ENCODE measurements at regions not wholly inside any gene's neighbourhood (a gene's known extent, or its start where the extent isn't known, plus 50 kb on each side); places are given as distances from the start of the nearest gene placed in this dataset.

DNA sequence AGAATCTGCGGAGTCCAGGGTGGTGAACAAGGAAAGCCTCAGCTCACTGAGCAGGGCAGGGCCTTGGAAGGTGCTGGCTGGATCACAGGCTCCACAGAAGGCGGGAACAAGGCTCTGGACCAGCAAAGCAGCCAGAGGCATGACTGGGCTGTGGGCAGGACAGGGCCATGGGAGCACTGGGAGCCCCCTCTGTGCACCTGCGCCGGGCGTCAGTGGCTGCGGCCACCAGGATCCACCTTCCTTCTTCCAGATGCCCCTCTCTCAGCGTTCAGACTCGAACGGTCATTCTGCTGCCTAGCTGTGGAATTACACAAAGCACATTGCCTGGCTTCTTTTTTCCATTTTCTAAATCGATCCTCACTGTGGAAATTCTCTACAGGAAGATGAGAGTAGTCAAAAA, 621.2 kb downstream of the GALR1 start:
- DNase-seq (ENCODE audit: low read depth), result no peak
- no peak for TF ChIP-seq CTCF (IDR thresholded peaks at IDR 0.05; ENCODE audit: control insufficient read depth, insufficient read depth, low read depth, low read length, missing control alignments)
- H3K4me3 ChIP-seq (ENCODE audit: control insufficient read depth, low read depth, low read length), result no peak overlapping the region

DNA sequence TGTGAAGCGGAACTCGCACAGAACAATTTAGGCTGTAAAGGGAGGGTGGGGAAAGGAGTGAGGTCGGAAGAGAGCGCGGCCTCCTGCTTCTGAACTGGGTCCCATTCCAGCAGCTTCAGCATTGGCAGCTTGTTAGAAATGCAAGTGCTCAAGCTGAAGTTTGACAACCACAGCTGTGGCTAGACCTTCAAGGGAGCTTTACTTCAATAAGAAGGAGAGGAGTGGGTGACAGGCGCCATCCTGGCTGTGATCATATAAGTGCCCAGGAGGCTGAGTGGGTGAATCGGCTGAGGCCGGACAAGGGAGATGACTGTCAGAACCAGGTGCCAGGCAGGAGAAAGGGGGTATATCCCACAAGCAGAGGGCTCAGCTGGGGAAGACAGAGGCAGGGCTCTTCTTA, 622.5 kb downstream of the GALR1 start:
- no peak for TF ChIP-seq CTCF (IDR thresholded peaks at IDR 0.05; ENCODE audit: control insufficient read depth, insufficient read depth, low read depth, low read length, missing control alignments)
- no peak overlapping the region for H3K4me3 ChIP-seq (ENCODE audit: control insufficient read depth, low read depth, low read length)
- no peak for DNase-seq (ENCODE audit: low read depth)

DNA sequence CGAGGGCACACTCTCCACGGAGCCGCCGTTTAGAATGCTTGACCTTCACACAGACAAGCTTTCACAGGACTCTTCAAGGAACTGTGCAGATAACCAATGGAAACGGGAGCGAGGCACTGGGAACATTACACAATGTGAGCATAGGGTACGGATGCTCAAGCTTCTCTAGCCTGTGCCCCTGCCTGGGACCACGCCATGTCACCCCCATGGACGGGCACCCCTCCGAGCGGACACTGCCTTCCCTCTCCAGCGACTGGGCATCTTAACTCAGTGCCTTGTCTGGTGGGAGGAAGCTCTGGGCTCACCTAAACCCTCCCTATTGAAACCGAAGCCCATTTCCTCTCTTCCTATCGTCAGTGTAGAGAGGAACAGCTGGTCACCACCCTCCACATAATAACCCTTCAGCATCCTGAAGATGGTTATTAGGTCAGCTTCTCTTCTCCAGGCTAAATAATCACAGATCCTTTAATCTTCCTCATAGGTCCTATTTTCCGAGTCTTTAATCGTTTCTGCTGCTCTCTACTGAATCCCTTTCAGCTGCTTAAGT, 626.7 kb downstream of the GALR1 start:
- no peak overlapping the region for H3K4me3 ChIP-seq (ENCODE audit: control insufficient read depth, low read depth, low read length)
- DNase-seq (ENCODE audit: low read depth), result no peak

GRCh38 chr18:77879829-77880228, 630.2 kb downstream of the GALR1 start:
- no peak for TF ChIP-seq CTCF (IDR thresholded peaks at IDR 0.05; ENCODE audit: control insufficient read depth, insufficient read depth, low read depth, low read length, missing control alignments)
- DNase-seq (ENCODE audit: low read depth), result no peak
- no peak overlapping the region for H3K4me3 ChIP-seq (ENCODE audit: control insufficient read depth, low read depth, low read length)

More for the DNA sequence above, 626.7 kb downstream of the GALR1 start:
- TF ChIP-seq CTCF (IDR thresholded peaks at IDR 0.05; ENCODE audit: control insufficient read depth, insufficient read depth, low read depth, low read length, missing control alignments), result no peak

DNA sequence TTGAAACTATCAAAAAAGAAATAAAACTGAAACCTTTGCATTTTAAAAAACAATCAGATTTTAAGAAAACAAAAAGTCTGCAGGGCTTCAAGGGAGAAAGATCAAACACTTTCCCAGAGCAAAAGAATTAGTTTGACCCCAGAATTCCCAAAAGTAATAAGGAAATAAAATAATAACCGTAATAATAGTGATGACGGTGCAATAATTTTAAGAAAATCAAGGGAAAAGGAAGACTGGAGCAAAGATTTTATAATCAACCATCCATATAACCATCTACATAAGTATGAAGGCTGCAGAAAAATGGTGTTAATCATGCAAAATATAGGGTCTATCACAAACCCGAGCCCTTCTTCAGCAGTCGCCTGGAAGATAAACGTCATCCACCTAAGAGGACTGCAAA, 634.8 kb downstream of the GALR1 start:
- DNase-seq (ENCODE audit: low read depth), result no peak
- no peak for TF ChIP-seq CTCF (IDR thresholded peaks at IDR 0.05; ENCODE audit: control insufficient read depth, insufficient read depth, low read depth, low read length, missing control alignments)
- no peak overlapping the region for H3K4me3 ChIP-seq (ENCODE audit: control insufficient read depth, low read depth, low read length)

- no peak for TF ChIP-seq CTCF (IDR thresholded peaks at IDR 0.05; ENCODE audit: control insufficient read depth, insufficient read depth, low read depth, low read length, missing control alignments)
Measured at GRCh38 chr18:77894060-77894459, 644.4 kb downstream of the GALR1 start.

GRCh38 chr18:77895250-77895649, 645.6 kb downstream of the GALR1 start:
- DNase-seq (ENCODE audit: low read depth), result no peak
- TF ChIP-seq CTCF (IDR thresholded peaks at IDR 0.05; ENCODE audit: control insufficient read depth, insufficient read depth, low read depth, low read length, missing control alignments), result no peak
- H3K4me3 ChIP-seq (ENCODE audit: control insufficient read depth, low read depth, low read length), result no peak overlapping the region

More at GRCh38 chr18:77894060-77894459, 644.4 kb downstream of the GALR1 start:
- H3K4me3 ChIP-seq (ENCODE audit: control insufficient read depth, low read depth, low read length), result no peak overlapping the region
- no peak for DNase-seq (ENCODE audit: low read depth)

All from AG09309 (cell line).